AG09309 (cell line): ENCODE measurements at regions not wholly inside any gene's neighbourhood (a gene's known extent, or its start where the extent isn't known, plus 50 kb on each side); places are given as distances from the start of the nearest gene placed in this dataset.
"Not testable (repeated sequence)": the region's sequence is repeated elsewhere in the genome, so short reads cannot be mapped to it uniquely, and the experiment has no call there.

Source experiments
- DNase-seq: peaks from one replicate; pipeline ENCODE4 v3.0.0-alpha.2; 2010; ENCODE audit warnings: low read depth
- H3K4me3 ChIP-seq: 2 replicates; pipeline ENCODE4 v1.5.1; 2011; ENCODE audit warnings: mild to moderate bottlenecking, low read depth, low read length, moderate library complexity; ENCODE audit not compliant: control insufficient read depth
- TF ChIP-seq, protein P1 (sequence below): IDR thresholded peaks from 2 replicates; pipeline ENCODE4 v1.5.1; 2011; ENCODE audit warnings: mild to moderate bottlenecking, low read depth, low read length, inconsistent platforms; ENCODE audit not compliant: insufficient read depth, control insufficient read depth; ENCODE audit errors: missing control alignments

DNA sequence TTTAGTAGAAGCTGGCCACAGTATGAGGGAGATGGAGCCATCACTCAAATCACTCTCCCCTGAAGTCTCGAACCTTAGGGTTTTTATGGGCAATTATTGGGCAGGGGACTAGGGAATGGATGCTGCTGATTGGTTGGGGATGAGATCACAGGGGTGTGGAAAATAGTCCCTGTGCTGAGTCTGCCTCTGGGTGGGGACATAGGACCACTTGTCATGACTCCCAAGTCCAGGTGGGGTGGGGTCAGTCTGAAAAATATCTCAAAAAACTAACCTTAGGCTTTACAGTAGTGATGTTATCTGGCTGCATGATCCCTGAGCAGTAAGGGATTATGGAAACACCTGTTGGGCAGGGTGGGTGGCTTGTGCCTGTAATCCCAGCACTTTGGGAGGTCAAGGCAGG, 98.6 kb downstream of the XRCC2 start:
- TF ChIP-seq, protein P1, sequence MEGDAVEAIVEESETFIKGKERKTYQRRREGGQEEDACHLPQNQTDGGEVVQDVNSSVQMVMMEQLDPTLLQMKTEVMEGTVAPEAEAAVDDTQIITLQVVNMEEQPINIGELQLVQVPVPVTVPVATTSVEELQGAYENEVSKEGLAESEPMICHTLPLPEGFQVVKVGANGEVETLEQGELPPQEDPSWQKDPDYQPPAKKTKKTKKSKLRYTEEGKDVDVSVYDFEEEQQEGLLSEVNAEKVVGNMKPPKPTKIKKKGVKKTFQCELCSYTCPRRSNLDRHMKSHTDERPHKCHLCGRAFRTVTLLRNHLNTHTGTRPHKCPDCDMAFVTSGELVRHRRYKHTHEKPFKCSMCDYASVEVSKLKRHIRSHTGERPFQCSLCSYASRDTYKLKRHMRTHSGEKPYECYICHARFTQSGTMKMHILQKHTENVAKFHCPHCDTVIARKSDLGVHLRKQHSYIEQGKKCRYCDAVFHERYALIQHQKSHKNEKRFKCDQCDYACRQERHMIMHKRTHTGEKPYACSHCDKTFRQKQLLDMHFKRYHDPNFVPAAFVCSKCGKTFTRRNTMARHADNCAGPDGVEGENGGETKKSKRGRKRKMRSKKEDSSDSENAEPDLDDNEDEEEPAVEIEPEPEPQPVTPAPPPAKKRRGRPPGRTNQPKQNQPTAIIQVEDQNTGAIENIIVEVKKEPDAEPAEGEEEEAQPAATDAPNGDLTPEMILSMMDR = no peak
- no peak overlapping the region for H3K4me3 ChIP-seq
- DNase-seq = no peak

DNA sequence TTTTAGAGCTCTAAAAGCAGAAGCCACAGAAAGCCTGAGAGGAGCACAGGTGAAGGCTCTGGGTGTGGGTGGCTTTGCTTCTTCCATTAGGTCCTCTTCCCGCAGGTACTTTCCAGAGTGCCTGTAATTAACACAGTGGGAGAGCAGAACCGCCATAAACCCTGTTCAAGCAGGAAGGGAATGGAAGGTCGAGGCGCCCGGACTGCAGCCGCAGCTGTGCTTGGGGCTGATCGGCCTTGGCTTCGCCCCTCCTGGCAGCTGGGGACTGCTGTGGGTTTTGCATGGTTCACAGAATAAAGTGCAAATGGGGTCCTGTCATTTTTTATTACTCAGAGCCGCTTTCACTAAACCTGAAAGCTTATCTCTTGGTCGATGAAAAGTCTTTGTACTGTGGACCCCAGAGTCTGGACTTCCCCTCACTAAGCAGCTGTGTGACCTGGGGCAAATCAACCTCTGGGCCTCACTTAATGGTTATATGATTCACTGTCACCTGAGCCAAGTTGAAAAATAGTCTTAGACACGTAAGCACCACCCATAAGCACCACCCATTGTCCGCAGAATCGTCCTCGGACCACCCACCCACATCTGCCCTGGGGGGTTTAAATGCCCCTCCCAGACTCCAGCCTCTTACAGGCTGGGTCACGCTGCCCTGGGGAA, 100.9 kb downstream of the XRCC2 start:
- H3K4me3 ChIP-seq = no peak overlapping the region
- DNase-seq = no peak
- TF ChIP-seq, protein P1 = no peak

DNA sequence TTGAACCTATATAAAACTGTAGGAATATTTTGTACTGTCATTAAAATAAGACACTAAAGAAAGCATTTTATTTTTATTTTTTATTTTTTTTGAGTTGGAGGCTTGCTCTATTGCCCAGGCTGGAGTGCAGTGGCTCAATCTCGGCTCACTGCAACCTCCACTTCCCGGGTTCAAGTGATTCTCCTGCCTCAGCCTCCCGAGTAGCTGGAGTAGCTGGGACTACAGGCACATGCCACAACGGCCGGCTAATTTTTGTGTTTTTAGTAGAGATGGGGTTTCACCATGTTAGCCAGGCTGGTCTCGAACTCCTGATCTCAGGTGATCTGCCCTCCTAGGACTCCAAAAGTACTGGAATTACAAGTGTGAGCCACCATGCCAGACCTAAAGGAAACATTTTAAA, 102.8 kb downstream of the XRCC2 start:
- H3K4me3 ChIP-seq, DNase-seq: not testable (repeated sequence)

DNA sequence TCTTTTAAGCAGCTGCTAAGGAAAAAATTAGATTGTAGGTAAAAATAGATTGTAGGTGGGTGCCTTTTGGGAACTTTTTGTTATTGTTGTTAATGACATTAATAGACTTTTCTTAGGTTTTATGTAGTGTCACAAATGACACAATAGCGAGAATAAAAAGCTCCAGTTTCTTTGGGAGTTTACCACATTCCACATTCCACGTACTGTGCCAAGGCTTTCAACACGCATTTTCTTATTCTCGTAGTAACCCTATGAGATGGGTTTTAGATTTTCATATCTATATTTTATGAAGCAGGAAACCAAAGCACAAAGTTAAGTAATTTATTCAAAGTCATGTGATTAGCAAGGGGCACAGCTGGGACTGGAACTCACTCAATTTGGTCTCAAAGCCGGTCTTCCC, 103.8 kb downstream of the XRCC2 start:
- no peak overlapping the region for H3K4me3 ChIP-seq
- DNase-seq = no peak
- TF ChIP-seq, protein P1 = no peak

DNA sequence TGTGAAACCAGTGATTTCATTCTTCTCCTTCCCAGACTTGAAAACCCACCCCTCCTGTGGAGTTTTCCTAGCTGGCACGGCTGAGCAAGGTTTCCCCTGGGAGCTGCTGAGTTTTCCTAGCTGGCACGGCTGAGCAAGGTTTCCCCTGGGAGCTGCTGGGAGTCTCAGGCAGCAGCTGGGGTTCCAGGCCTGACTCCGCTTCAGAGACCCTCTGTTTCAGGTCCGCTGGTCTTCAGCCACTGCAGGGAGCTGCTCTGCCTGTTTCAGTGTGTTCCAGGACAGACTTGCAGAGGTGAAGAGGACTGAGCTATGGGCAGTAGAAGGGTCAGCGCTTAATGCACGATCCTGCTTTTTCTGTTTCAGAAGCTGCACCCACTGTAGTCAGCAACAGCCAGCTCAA, 104.9 kb downstream of the XRCC2 start:
- no peak for DNase-seq
- no peak overlapping the region for H3K4me3 ChIP-seq
- TF ChIP-seq, protein P1 = no peak

DNA sequence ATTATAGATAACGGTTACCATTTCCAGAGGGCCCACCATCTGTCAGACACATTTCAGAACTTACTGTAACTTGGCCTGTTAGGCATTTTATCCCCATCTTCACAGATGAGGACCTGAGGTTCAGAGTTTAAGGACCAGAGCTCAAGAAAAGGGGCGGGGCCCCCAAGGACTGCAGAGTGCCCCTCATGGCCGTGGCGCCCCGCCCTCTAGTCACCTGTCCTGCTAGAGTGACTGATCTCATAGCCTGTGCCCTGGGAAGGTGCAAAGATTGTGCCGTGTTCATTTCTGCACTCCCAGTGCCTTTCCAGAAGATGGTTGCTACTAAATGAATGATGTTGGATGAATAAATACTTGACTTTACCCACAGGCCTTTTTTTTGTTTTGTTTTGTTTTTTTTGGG, 107.0 kb downstream of the XRCC2 start:
- H3K4me3 ChIP-seq = no peak overlapping the region
- TF ChIP-seq, protein P1 = no peak
- DNase-seq = no peak

DNA sequence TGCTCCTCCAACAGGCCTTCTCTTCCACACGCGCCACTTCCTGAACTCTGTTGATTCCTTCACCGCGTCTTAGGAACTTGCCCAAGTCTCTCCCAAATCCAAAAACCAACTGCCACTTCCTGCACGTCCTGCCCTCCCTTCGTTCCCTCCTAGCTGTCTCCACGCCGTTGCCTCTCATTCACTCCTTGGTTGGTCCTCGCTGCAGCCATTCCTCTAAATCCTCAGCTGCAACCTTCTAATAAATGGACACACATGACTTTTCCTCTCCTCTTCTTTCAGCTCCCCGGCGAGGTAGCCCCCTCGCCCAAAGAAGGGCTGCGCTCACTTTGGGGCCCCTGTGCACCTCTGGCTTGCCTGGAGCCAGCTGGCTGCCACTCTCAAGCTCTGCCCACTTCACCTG, 110.2 kb downstream of the XRCC2 start:
- no peak overlapping the region for H3K4me3 ChIP-seq
- DNase-seq = no peak
- TF ChIP-seq, protein P1 = no peak
